Activated T-cell treated with anti-CD3 and anti-CD28 coated beads for 4 hours (primary cell): ENCODE measurements at regions not wholly inside any gene's neighbourhood (a gene's known extent, or its start where the extent isn't known, plus 50 kb on each side); places are given as distances from the start of the nearest gene placed in this dataset.

Experiments used
- DNase-seq: peaks from one replicate; pipeline ENCODE4 v3.0.0-alpha.2; 2020

- no peak for DNase-seq
Observed at GRCh38 chr4:89598602-89599001, 238.4 kb downstream of the SNCA start.

DNA sequence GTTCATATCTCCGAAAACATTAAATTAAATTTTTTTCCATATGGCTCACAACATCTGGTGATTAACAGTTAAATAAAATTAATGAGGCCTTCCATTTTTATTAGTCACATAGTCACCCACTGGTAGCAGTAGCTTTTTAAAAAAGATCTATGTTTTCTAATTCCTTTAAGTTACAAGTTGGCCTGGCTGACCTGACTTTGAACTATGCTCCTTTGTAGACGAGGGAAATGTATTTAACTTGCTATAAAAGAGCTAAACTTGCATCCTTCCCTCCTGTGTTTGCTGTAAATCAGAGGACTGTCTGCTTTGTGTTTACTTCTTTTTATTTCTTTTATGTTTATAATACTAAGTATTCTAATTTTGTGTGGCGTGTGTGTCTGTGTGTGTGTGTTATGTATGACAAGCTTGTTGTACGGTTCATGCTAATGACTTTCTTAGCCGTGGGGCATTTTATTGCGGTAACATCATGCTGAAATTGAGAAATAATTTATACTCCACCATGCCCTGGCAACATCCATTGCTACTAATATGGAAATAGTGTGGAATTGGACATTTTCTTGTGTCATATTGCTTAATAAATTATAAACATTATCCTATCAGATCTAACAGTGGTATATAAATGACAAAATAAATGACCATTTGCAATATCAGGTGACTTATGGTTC, 241.7 kb downstream of the SNCA start:
- no peak for DNase-seq

DNA sequence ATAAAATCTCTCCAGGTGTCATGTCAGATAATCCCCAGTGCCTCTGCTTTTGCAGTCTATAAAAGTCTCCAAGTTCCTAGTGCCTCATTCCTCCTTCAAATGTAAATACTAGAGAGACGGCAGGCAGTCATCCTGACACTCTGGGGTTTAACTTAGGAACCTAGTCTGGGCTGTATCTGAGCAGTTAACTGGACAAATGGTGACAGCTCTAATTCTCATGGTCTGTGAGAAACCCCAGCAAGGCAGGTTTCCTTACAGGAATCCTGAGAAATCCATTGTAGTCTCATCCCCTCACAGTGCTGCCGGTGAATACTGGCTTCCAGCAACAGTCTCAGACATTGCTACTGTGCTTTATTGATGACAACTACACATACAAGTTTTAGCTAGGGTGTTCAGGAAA, 246.8 kb downstream of the SNCA start:
- DNase-seq = no peak

DNA sequence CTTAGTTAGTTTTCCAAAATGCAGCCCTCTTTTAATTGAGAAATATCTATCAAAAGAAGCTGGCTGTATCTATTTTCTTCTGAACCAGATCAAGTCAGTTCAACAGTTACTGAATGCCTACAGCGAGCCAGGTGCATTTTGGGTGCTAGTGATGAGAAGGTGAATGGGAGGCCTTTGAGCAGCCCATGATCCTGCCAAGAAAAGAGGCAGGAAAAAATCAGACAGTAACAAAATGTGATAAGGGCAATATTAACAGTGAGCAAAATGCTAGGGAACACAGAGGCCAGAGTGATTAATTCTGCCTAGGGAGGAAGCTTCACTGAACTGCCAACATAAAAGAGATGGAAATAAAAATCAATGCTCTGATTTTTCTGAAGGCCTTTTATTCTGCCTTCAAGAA, 248.5 kb downstream of the SNCA start:
- no peak for DNase-seq

DNA sequence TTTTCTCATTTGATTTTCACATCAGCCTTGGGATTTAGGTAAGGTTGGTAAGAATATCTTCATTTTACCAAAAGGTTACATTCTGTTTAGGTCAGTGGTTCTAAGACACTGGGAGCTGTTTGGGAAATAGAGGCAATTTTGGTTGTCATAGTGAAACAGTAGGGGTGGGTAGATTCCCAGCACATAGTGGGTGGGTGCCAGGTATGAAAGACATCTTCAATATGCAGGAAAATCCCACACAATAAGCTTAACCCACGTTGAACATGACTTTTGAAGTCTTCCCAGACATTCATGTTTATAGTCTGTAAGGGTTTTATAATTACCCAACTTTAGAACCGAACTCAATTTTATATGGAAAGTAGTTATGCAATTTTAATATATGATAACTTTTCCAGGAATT, 249.6 kb downstream of the SNCA start:
- no peak for DNase-seq

DNA sequence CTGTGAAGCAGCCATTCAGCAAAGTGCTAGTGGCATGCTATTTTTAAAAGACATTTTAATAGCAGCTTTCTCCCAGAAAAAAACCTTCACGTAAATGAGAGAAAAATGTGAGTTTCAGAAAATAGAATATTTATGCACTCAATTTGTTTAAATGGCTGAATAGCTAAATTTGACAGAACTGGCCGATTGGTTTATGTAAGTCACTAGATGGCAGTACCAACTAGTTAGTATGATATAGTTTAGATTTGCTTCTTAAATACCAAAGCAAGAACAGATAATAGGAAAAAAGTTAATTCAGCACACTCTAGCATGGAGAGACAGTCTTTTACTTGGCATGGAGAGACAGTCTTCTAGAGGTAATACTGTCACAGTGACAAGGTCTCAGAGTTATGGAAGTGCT, 250.1 kb downstream of the SNCA start:
- no peak for DNase-seq

DNA sequence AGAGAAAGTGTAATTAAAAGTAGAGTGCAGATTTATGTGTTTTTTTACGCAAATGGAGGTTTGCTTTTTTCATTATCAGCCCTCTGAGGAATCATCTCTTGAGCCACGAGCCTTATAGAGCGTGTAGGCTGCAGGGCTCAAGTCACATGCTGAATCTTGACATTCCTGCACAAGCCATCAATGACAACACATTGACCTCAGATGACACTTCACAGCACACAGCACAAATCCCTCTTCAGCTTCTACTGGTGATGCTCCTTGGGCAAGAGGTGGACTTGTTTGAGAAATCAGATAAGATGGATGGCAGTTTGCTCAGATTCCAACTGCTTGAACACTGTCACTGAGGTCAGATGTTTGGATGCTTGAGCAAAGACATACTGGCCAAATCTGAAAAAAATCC, 250.6 kb downstream of the SNCA start:
- no peak for DNase-seq

- no peak for DNase-seq
Observed at GRCh38 chr4:89582756-89583505, 254.0 kb downstream of the SNCA start.

- DNase-seq = no peak
Observed at GRCh38 chr4:89579771-89580170, 257.2 kb downstream of the SNCA start.

DNA sequence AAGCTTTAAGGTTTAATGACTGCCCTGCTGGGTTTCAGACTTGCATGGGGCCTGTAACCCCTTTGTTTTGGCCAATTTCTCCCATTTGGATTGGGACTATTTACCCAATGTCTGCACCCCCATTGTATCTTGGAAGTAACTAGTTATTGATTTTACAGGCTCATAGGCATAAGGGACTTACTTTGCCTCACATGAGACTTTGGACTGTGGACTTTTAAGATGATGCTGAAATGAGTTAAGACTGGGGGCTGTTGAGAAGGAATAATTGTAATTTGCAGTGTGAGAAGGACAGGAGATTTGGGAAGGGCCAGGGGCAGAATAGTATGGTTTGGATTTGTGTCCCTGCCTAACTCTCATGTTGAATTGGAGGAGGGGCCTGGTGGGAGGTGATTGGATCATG, 260.7 kb downstream of the SNCA start:
- no peak for DNase-seq

DNA sequence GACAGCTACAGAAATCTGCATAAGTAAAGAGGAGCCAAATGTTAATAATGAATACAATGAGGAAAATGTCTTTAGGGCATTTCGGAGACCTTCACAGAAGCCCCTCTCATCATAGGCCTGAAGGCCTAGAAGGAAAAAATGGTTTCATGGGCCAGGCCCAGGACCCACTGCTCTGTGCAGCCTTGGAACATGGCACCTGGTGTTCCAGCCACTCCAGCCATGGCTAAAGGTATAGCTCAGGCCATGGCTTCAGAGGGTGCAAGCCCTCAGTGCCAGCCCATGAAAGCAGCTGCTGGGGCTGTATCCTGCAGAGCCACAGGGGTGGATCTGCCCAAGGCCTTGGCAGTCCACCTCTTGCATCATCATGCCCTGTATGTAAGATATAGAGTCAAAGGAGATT, 261.1 kb downstream of the SNCA start:
- DNase-seq = no peak

DNA sequence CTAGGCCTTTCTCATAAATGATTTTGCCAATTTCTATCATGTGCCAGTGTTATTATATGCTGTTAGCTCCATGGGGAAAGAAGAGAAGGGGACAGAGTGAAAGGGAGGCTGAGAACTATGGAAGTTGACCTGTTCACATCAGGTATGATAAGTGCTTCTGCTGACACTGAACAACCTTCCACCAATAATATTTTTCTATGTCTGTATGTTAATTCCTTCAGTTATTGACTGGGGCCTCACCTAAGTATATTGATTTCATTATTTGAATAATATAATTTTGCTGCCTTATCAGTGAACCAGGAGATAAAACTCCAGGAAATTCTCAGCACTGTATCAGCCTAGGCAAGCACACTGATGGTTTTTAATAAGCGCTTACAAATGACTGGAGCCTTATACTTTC, 262.8 kb downstream of the SNCA start:
- DNase-seq = no peak

- no peak for DNase-seq
Observed at GRCh38 chr4:89573656-89574055, 263.3 kb downstream of the SNCA start.

DNA sequence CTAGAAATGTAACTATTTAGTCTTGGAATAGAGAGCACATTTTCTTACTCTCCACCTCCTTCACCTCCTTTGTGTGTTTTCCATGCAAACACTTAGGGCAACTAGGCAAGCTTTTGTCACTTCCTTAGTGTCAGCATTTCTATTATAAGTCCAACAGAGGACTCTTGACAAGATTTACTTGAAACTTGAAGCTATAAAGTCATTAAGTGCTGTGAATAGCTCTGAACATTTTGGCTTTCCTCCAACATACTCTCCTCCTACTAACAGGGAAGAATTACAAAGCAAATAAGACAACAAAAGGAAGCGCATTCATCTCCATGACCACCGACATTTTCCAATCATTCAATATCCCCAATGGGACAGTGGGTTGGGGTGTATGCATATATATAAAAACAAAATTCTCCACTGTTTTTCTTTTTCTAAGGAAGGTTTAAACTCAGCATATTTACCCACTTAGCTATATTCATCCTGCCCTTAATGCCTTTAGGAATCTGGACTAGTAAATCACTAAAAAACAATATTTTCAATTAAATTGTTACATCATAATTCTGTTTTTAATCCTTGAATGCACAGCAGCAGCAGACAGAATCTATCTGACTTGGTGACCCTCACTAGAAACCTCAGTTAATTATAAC, 264.6 kb downstream of the SNCA start:
- DNase-seq = no peak

GRCh38 chr4:89570931-89571330, 263.3 kb upstream of the GPRIN3 start:
- DNase-seq = no peak

- no peak for DNase-seq
Observed at GRCh38 chr4:89567936-89568335, 260.3 kb upstream of the GPRIN3 start.

DNA sequence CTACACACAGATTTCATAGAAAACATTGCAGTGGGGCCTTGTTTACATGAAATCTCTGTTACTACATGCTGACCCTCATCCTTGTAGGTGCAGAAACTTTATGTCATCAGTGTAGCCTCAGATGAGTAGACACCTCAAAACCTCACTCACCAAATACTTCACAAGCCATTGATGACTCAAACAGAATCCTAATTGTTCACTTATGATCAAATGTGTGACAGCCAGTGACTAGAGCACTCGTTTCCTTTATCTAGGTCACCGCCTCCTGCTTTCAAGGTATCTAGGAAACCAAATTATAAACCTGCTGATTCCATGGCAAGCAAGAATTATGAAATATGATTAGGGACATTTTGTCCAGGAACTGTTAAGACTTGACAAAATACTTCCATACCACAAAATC, 255.8 kb upstream of the GPRIN3 start:
- DNase-seq = no peak

DNA sequence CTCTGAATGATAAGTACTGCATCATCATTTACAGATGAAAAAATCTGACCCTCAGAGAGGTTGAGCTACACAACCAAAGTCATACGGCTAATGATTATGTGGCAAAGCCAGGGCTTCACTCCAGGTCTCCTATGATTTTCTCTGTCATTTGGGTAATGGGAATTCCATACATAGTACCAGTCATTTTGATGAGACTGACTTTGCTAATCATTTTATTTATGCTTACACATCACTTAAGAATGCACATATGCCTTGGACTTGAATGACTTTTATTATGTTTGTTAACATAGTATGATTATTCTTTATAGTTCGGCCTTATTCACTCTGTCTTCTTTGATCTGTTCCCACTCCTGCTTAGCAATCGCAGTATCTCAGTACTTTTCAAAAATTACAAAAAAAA, 255.1 kb upstream of the GPRIN3 start:
- no peak for DNase-seq

GRCh38 chr4:89561048-89561447, 253.4 kb upstream of the GPRIN3 start:
- DNase-seq = no peak

GRCh38 chr4:89558147-89558546, 250.5 kb upstream of the GPRIN3 start:
- no peak for DNase-seq

- no peak for DNase-seq
Observed at GRCh38 chr4:89556601-89557305, 249.2 kb upstream of the GPRIN3 start.

DNA sequence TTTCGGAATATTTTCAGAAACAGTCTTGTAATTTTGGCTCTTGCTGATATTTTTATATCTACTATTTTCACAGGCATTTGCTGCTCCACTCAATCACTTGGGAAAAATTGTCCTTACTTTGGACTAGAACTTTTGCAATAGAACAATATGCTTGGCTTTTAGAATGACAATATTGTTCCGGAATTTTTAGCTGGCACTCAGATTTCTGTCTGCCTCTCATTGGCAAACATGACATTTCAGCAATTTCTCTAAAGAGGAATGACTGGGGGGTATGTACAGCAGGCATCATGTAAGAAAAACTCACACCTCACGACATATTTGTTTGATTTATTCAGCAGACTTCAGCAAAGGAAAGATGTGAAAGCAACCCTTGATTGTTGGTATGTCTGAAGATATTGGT, 243.6 kb upstream of the GPRIN3 start:
- DNase-seq = no peak

GRCh38 chr4:89549907-89550306, 242.3 kb upstream of the GPRIN3 start:
- no peak for DNase-seq

DNA sequence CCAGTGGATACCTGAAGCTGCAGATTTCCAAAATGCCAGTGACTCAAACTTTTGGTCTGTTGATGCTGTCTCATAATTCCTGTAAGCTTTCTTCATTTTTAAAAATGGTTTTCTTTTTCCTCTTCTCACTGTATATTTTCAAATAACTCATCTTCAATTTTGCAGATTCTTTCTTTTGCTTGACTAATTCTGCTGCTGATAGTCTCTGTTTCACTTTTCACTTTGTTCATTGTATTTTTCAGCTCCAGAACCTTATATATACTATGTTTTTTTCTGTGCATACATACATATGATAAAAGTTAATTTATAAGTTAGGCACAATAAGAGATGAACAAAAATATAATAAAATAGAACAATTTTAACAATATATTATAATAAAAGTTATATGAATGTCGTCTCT, 237.7 kb upstream of the GPRIN3 start:
- DNase-seq = no peak
